K562 (cell line): ENCODE measurements at regions not wholly inside any gene's neighbourhood (a gene's known extent, or its start where the extent isn't known, plus 50 kb on each side); places are given as distances from the start of the nearest gene placed in this dataset.

Experiments used
- ATAC-seq: fragments of 200-7000 bp; cut with Tn5 transposase; 3 replicates; pipeline ENCODE4 v1.9.1; 2020; ENCODE audit warnings: moderate library complexity
- BruUV-seq: library from RNA; stranded (reverse); fragments of 400-500 nt; replicated peaks from 2 replicates; lab custom pipeline; 2021; lab: Mats Ljungman, UMichigan
- CTCF ChIA-PET: fragments of 300-600 bp; formaldehyde crosslinking; extraction: SDS; loops from one replicate; lab custom pipeline; 2021; ENCODE audit warnings: low intra/inter-chr PET ratio; lab: Yijun Ruan, JAX
- POLR2A ChIA-PET: fragments of 300-600, 350-650 bp; sonication (Branson Sonifier 250); formaldehyde crosslinking; extraction: SDS; loops from one replicate; lab custom pipeline; 2021; ENCODE audit warnings: antibody characterized with exemption, inconsistent platforms; lab: Yijun Ruan, JAX
- DNase-seq, 4 experiments: peaks; one replicate each; pipeline versions ENCODE4 v3.0.0 to v3.0.0-alpha.2; 2011 to 2018; ENCODE audit warnings: low spot score in 3 of 4, mixed read lengths in 3 of 4; ENCODE audit errors: extremely low read depth in 1 of 4
- FAIRE-seq: peaks from 2 replicates; lab custom pipeline; 2011; peaks lifted over from hg19 to GRCh38; lab: Jason Lieb, UNC
- H2AFZ ChIP-seq: 2 replicates; pipeline ENCODE4 v1.6.0; 2011; ENCODE audit warnings: low read depth, low read length, control low read depth, inconsistent platforms
- H3K27ac ChIP-seq: fragments of 200-600 bp; 3 replicates; pipeline ENCODE4 v1.8.0; 2011; ENCODE audit warnings: low read depth, mild to moderate bottlenecking, control low read depth, inconsistent platforms, low read length, moderate library complexity, mixed read lengths; ENCODE audit errors: extremely low read depth
- H3K27me3 ChIP-seq, 2 experiments: fragments of 300-600 bp in 1 of 2; 2 replicates in 1 of 2; 3 replicates in 1 of 2; pipeline versions ENCODE4 v1.6.0 to v1.8.0; 2011; ENCODE audit warnings: inconsistent platforms in 2 of 2, low read length in 2 of 2, mild to moderate bottlenecking in 1 of 2, mixed read lengths in 1 of 2, moderate library complexity in 1 of 2; ENCODE audit not compliant: control insufficient read depth in 2 of 2, insufficient read depth in 2 of 2
- H3K36me3 ChIP-seq: fragments of 300-600 bp; 3 replicates; pipeline ENCODE4 v1.8.0; 2011; ENCODE audit warnings: mild to moderate bottlenecking, low read length, inconsistent platforms; ENCODE audit not compliant: control insufficient read depth, insufficient read depth
- H3K4me1 ChIP-seq, 2 experiments: fragments of 200-600 bp in 1 of 2; replicated peaks in 1 of 2; 2 replicates in 1 of 2; 3 replicates in 1 of 2; pipeline versions ENCODE4 v1.5.1 to v1.8.0; 2011; ENCODE audit warnings: inconsistent platforms in 2 of 2, low read length in 2 of 2, mild to moderate bottlenecking in 1 of 2, mixed read lengths in 1 of 2, moderate library complexity in 1 of 2; ENCODE audit not compliant: control insufficient read depth in 2 of 2, insufficient read depth in 2 of 2
- H3K4me2 ChIP-seq: 2 replicates; pipeline ENCODE4 v1.6.1; 2011; ENCODE audit warnings: low read length, control low read depth, inconsistent platforms, mixed read lengths; ENCODE audit not compliant: insufficient read depth
- H3K4me3 ChIP-seq: fragments of 200-600 bp; sonication (generic), shearing (Covaris generic); 2 replicates; pipeline ENCODE4 v1.5.1; 2016; ENCODE audit warnings: control low read depth, inconsistent platforms
- H3K79me2 ChIP-seq: fragments of 200-600 bp; 3 replicates; pipeline ENCODE4 v1.8.0; 2011; ENCODE audit warnings: low read length, inconsistent platforms; ENCODE audit not compliant: control insufficient read depth, insufficient read depth
- H3K9ac ChIP-seq, 2 experiments: 2 replicates each; pipeline versions ENCODE4 v1.6.0 to v1.6.1; 2011; ENCODE audit warnings: low read depth in 2 of 2, low read length in 2 of 2, control low read depth in 1 of 2, inconsistent platforms in 1 of 2, mild to moderate bottlenecking in 1 of 2, mixed read lengths in 1 of 2; ENCODE audit not compliant: insufficient read depth in 1 of 2
- H3K9me1 ChIP-seq: one replicate; pipeline ENCODE4 v1.6.0; 2011; ENCODE audit warnings: inconsistent platforms, mild to moderate bottlenecking, low read length, moderate library complexity; ENCODE audit not compliant: control insufficient read depth, insufficient read depth
- H3K9me3 ChIP-seq: replicated peaks from 2 replicates; pipeline ENCODE4 v1.5.1; 2011; ENCODE audit warnings: low read depth, low read length, inconsistent platforms; ENCODE audit not compliant: control insufficient read depth, insufficient read depth
- H4K20me1 ChIP-seq: replicated peaks from 2 replicates; pipeline ENCODE4 v1.6.1; 2011; ENCODE audit warnings: low read length, inconsistent platforms, mixed read lengths; ENCODE audit not compliant: control insufficient read depth, insufficient read depth
- ARID1B ChIP-seq: fragments of 450-650 bp; IDR thresholded peaks from 2 replicates; pipeline ENCODE4 v1.6.1; 2016; ENCODE audit warnings: antibody characterized with exemption, mild to moderate bottlenecking, inconsistent platforms
- BRD9 ChIP-seq: fragments of 450-650 bp; IDR thresholded peaks from 2 replicates; pipeline ENCODE4 v1.6.1; 2018; ENCODE audit warnings: low read depth; ENCODE audit not compliant: partially characterized antibody
- HNRNPK ChIP-seq: fragments of 200-400 bp; formaldehyde crosslinking; IDR thresholded peaks from one replicate; pipeline ENCODE4 v1.6.1; 2018; ENCODE audit warnings: mild to moderate bottlenecking, low read depth, low read length; ENCODE audit not compliant: poor library complexity, severe bottlenecking
- KLF10 ChIP-seq: fragments of 250-450 bp; sonication (Bioruptor Pico); IDR thresholded peaks from 2 replicates; pipeline ENCODE4 v1.6.1; 2021; ENCODE audit warnings: matching md5 sums
- MCM5 ChIP-seq: fragments of 450-650 bp; IDR thresholded peaks from 2 replicates; pipeline ENCODE4 v1.6.1; 2016; ENCODE audit warnings: low read depth
- PCBP2 ChIP-seq: fragments of 200-400 bp; formaldehyde crosslinking; IDR thresholded peaks from 2 replicates; pipeline ENCODE4 v1.6.1; 2018; ENCODE audit warnings: low read length, low read depth, mild to moderate bottlenecking, moderate library complexity; ENCODE audit not compliant: poor library complexity, severe bottlenecking
- WGBS: fragments of 100-300 bp; shearing (Covaris generic); methylation state at CpG from one replicate; pipeline ENCODE4 v1.1.6; 2016; ENCODE audit warnings: low coverage, mixed read lengths; ENCODE audit not compliant: insufficient coverage; ENCODE audit errors: missing lambda C conversion rate; 5-methylcytosine and 5-hydroxymethylcytosine counted together
- in situ Hi-C: fragments of 300-500 bp; cut with MboI; formaldehyde crosslinking; loops from 4 replicates; pipeline ENCODE4 v1.15.0; 2018; ENCODE audit warnings: inconsistent platforms, mixed read lengths
- intact Hi-C: fragments of 100-400 bp; cut with micrococcal nuclease; formaldehyde crosslinking; loops from 2 replicates; pipeline ENCODE4 v1.14.2; 2022
- TF ChIP-seq, protein P1 (sequence below), 2 experiments: IDR thresholded peaks; 2 replicates each; pipeline ENCODE4 v1.6.1; 2012; ENCODE audit warnings: improper control_type of control experiment in 2 of 2, low read depth in 2 of 2, low read length in 2 of 2, borderline replicate concordance in 1 of 2

DNA sequence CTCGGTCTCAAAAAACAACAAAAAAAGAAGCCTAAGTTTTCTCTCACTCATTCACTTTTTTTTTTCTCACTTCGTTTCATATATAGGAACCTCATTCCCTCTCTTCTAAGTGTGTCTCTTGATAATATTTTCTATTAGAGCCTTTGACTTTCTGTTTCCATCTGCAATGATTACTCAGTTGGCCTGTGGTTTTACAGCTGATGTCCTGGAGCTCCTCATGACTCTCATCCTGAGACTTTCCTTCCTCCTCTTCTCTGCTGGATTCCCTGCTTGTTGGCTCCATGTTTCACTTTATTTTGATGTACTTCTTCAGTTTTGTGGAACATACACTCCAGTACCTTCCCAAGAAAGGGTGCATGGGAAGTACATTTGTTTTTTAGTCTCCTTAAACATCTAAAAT is 154.2 kb upstream of the GATA6 start:
- Histone ChIP-seq H3K9ac (no peak overlapping the region), H3K27ac (no peak overlapping the region), H3K4me3 (no peak overlapping the region), H3K27me3 (peaks cover 2 to 4% of the 10 kb centered on the region in 2 experiments; a peak in 2 of 5 replicates), H2AFZ (no peak overlapping the region), H3K36me3 (no peaks in the 10 kb centered on the region), H3K4me2 (no peak overlapping the region), H3K9me3 (no peaks in the 10 kb centered on the region), H3K4me1 (no peaks in the 10 kb centered on the region), H3K9me1 (no peaks in the 10 kb centered on the region), H3K79me2 (no peaks in the 10 kb centered on the region), H4K20me1 (no peaks in the 10 kb centered on the region)
- in situ Hi-C loops (no loop called here), intact Hi-C loops (loop anchor here (10.0 kb wide), 1 partner anchor 80 kb away; no protein-coding TSS in a partner anchor)
- 0% methylated on average over 2 of the region's 2 CpGs for WGBS
- ATAC-seq (no peak), FAIRE-seq (no peak), DNase-seq (no peak)
- no TSS peak for BruUV-seq
- CTCF ChIA-PET: no interaction called here
- POLR2A ChIA-PET: interaction anchor here (0.5 kb wide), 1 partner anchor 11 kb away, joined by 3 read pairs; no protein-coding TSS in a partner anchor
- TF ChIP-seq PCBP2: no peak
- TF ChIP-seq, all 486 proteins: peak for 0

DNA sequence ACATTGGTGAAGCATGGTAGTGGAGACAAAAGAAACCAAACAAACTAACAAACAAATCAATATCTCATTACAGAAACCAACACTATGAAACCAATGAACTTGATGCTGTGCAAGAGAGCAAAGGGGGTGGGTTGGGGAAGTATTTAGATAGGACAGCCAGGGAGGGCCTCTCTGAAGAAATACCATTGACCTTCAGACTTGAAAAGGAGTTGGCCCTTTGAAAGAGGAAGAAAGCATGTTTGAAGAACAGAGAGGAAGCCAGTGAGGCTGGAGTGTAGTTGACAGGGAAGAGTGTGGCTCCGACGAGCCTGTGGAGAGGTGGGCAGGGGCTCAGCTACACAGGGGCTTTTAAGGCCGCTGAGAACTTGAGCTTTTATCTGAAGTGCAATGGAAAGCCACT is 151.0 kb upstream of the GATA6 start:
- Histone ChIP-seq H3K36me3 (no peaks in the 10 kb centered on the region), H2AFZ (no peak overlapping the region), H4K20me1 (no peaks in the 10 kb centered on the region), H3K4me2 (no peak overlapping the region), H3K9me3 (no peaks in the 10 kb centered on the region), H3K4me3 (no peak overlapping the region), H3K79me2 (no peaks in the 10 kb centered on the region), H3K27me3 (peaks cover 12 to 17% of the 10 kb centered on the region in 2 experiments; a peak in 3 of 5 replicates), H3K4me1 (no peaks in the 10 kb centered on the region), H3K9ac (no peak overlapping the region), H3K9me1 (no peaks in the 10 kb centered on the region), H3K27ac (no peak overlapping the region)
- FAIRE-seq (no peak), ATAC-seq (no peak), DNase-seq (no peak)
- ChIA-PET POLR2A (interaction anchor here (0.6 to 1.2 kb wide), 2 partner anchors 11 to 15 kb away, joined by 3 read pairs; no protein-coding TSS in a partner anchor), CTCF (no interaction called here)
- BruUV-seq: no TSS peak
- WGBS: 10% methylated on average over 3 of the region's 3 CpGs
- in situ Hi-C loops (no loop called here), intact Hi-C loops (loop anchor here (10.0 kb wide), 1 partner anchor 76 kb away; no protein-coding TSS in a partner anchor)
- TF ChIP-seq, protein P1, sequence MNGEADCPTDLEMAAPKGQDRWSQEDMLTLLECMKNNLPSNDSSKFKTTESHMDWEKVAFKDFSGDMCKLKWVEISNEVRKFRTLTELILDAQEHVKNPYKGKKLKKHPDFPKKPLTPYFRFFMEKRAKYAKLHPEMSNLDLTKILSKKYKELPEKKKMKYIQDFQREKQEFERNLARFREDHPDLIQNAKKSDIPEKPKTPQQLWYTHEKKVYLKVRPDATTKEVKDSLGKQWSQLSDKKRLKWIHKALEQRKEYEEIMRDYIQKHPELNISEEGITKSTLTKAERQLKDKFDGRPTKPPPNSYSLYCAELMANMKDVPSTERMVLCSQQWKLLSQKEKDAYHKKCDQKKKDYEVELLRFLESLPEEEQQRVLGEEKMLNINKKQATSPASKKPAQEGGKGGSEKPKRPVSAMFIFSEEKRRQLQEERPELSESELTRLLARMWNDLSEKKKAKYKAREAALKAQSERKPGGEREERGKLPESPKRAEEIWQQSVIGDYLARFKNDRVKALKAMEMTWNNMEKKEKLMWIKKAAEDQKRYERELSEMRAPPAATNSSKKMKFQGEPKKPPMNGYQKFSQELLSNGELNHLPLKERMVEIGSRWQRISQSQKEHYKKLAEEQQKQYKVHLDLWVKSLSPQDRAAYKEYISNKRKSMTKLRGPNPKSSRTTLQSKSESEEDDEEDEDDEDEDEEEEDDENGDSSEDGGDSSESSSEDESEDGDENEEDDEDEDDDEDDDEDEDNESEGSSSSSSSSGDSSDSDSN (IDR thresholded peaks at IDR 0.05; ENCODE audit: borderline replicate concordance in 1 of 2, low read depth in 2 of 2, low read length in 2 of 2): no peak
- TF ChIP-seq MCM5: no peak
- no peak for TF ChIP-seq ARID1B
- no peak for TF ChIP-seq KLF10 (CRISPR knock-in tag)
- TF ChIP-seq HNRNPK: no peak
- TF ChIP-seq BRD9: no peak
